Liver (tissue), 8 donors: ENCODE measurements at regions not wholly inside any gene's neighbourhood (a gene's known extent, or its start where the extent isn't known, plus 50 kb on each side); places are given as distances from the start of the nearest gene placed in this dataset.

ENCODE experiments used
- DNase-seq: peaks from one replicate; pipeline ENCODE4 v3.0.0-alpha.2; 2017; ENCODE audit warnings: low spot score
- H3K27ac ChIP-seq, 2 donors: one replicate each; pipeline ENCODE4 v1.7.0; 2013; ENCODE audit warnings: inconsistent platforms in 2 of 2, low read length in 2 of 2, control low read depth in 1 of 2, low read depth in 1 of 2, mild to moderate bottlenecking in 1 of 2
- H3K27me3 ChIP-seq, 4 donors: one replicate each; pipeline versions ENCODE4 v1.6.1 to v1.7.0; 2013; ENCODE audit warnings: low read length in 3 of 4, inconsistent platforms in 1 of 4, mild to moderate bottlenecking in 1 of 4, moderate library complexity in 1 of 4; ENCODE audit not compliant: control insufficient read depth in 4 of 4, insufficient read depth in 4 of 4
- H3K36me3 ChIP-seq, 4 donors: one replicate each; pipeline versions ENCODE4 v1.6.1 to v1.7.0; 2013; ENCODE audit warnings: low read length in 3 of 4, mild to moderate bottlenecking in 3 of 4, low read depth in 1 of 4, moderate library complexity in 1 of 4; ENCODE audit not compliant: control insufficient read depth in 4 of 4, insufficient read depth in 3 of 4
- H3K4me1 ChIP-seq, 4 donors: one replicate each; pipeline versions ENCODE4 v1.6.1 to v1.7.0; 2013; ENCODE audit warnings: low read length in 3 of 4, mild to moderate bottlenecking in 3 of 4, moderate library complexity in 1 of 4; ENCODE audit not compliant: control insufficient read depth in 4 of 4, insufficient read depth in 4 of 4
- H3K4me3 ChIP-seq, 3 donors: one replicate each; pipeline versions ENCODE4 v1.6.1 to v1.7.0; 2013; ENCODE audit warnings: low read length in 3 of 3, control low read depth in 1 of 3, low read depth in 1 of 3, mild to moderate bottlenecking in 1 of 3
- H3K9ac ChIP-seq, 2 donors: one replicate each; pipeline ENCODE4 v1.7.0; 2013; ENCODE audit warnings: low read length in 2 of 2, mild to moderate bottlenecking in 2 of 2, moderate library complexity in 2 of 2, control low read depth in 1 of 2, low read depth in 1 of 2
- H3K9me3 ChIP-seq, 4 donors: one replicate each; pipeline versions ENCODE4 v1.6.1 to v1.7.0; 2013; ENCODE audit warnings: low read length in 3 of 4; ENCODE audit not compliant: control insufficient read depth in 4 of 4
- ATF3 ChIP-seq: IDR thresholded peaks from 2 replicates; pipeline ENCODE4 v1.6.1; 2016; ENCODE audit warnings: antibody characterized with exemption
- CTCF ChIP-seq: fragments of 150-350 bp; IDR thresholded peaks from 2 replicates; pipeline ENCODE4 v1.5.1; 2017; ENCODE audit warnings: improper control_type of control experiment, low read depth, low read length; ENCODE audit not compliant: missing input control
- EGR1 ChIP-seq, 2 donors: IDR thresholded peaks; 2 replicates each; pipeline ENCODE4 v1.6.1; 2016 to 2018; ENCODE audit warnings: antibody characterized with exemption in 2 of 2, low read depth in 2 of 2
- FOXA1 ChIP-seq: IDR thresholded peaks from 2 replicates; pipeline ENCODE4 v1.6.1; 2016; ENCODE audit warnings: antibody characterized with exemption
- FOXA2 ChIP-seq: IDR thresholded peaks from 2 replicates; pipeline ENCODE4 v1.6.1; 2016; ENCODE audit warnings: antibody characterized with exemption
- GABPA ChIP-seq, 2 donors: IDR thresholded peaks in 1 of 2; conservative IDR thresholded peaks in 1 of 2; 2 replicates each; pipeline ENCODE4 v1.6.1; 2016; ENCODE audit warnings: antibody characterized with exemption in 2 of 2, mild to moderate bottlenecking in 1 of 2, moderate library complexity in 1 of 2
- HNF4A ChIP-seq, 2 donors: conservative IDR thresholded peaks; 2 replicates each; pipeline ENCODE4 v1.6.1; 2016; ENCODE audit warnings: antibody characterized with exemption in 2 of 2, mild to moderate bottlenecking in 2 of 2
- HNF4G ChIP-seq: IDR thresholded peaks from 2 replicates; pipeline ENCODE4 v1.6.1; 2016; ENCODE audit warnings: antibody characterized with exemption
- JUND ChIP-seq, 2 donors: IDR thresholded peaks; 2 replicates each; pipeline ENCODE4 v1.6.1; 2016; ENCODE audit warnings: antibody characterized with exemption in 2 of 2
- MAX ChIP-seq: IDR thresholded peaks from 2 replicates; pipeline ENCODE4 v1.6.1; 2016; ENCODE audit warnings: antibody characterized with exemption
- NR2F2 ChIP-seq: IDR thresholded peaks from 2 replicates; pipeline ENCODE4 v1.6.1; 2016; ENCODE audit warnings: antibody characterized with exemption
- RAD21 ChIP-seq, 2 donors: IDR thresholded peaks; 2 replicates each; pipeline ENCODE4 v1.6.1; 2016; ENCODE audit warnings: antibody characterized with exemption in 2 of 2, mild to moderate bottlenecking in 2 of 2
- REST ChIP-seq: IDR thresholded peaks from 2 replicates; pipeline ENCODE4 v1.6.1; 2016; ENCODE audit warnings: antibody characterized with exemption, mild to moderate bottlenecking
- RXRA ChIP-seq, 2 donors: IDR thresholded peaks; 2 replicates each; pipeline ENCODE4 v1.6.1; 2017 to 2018; ENCODE audit warnings: antibody characterized with exemption in 2 of 2, mild to moderate bottlenecking in 1 of 2
- SP1 ChIP-seq: IDR thresholded peaks from 2 replicates; pipeline ENCODE4 v1.6.1; 2018; ENCODE audit warnings: antibody characterized with exemption, mild to moderate bottlenecking
- TAF1 ChIP-seq: conservative IDR thresholded peaks from 2 replicates; pipeline ENCODE4 v1.6.1; 2016; ENCODE audit warnings: antibody characterized with exemption, mild to moderate bottlenecking
- YY1 ChIP-seq: IDR thresholded peaks from 2 replicates; pipeline ENCODE4 v1.6.1; 2016; ENCODE audit warnings: antibody characterized with exemption, mild to moderate bottlenecking
- ZBTB33 ChIP-seq: IDR thresholded peaks from 2 replicates; pipeline ENCODE4 v1.6.1; 2016; ENCODE audit warnings: antibody characterized with exemption
- WGBS: extraction: QIAGEN DNeasy Blood & Tissue Kit; methylation state at CpG from one replicate; pipeline ENCODE4 v1.1.7; 2013; 5-methylcytosine and 5-hydroxymethylcytosine counted together
- donor health status: healthy.
- donor health status: healthy.
- donor health status: healthy.
- donor health status: healthy.
- donor health status: healthy.

GRCh38 chr6:169891421-169891820, 140.0 kb downstream of the ERMARD start:
- H3K9me3 ChIP-seq: peaks cover 0 to 7% (median 0%) of the 10 kb centered on the region in 4 donors
- H3K27me3 ChIP-seq: no peaks in the 10 kb centered on the region
- no peak overlapping the region for H3K9ac ChIP-seq
- H3K4me1 ChIP-seq: no peaks in the 10 kb centered on the region
- no peak overlapping the region for H3K27ac ChIP-seq
- H3K36me3 ChIP-seq: no peaks in the 10 kb centered on the region
- 67% methylated on average over 8 of the region's 8 CpGs for WGBS
- TF ChIP-seq HNF4G (no peak), NR2F2 (no peak), JUND (IDR thresholded peaks at IDR 0.05) (no peak), CTCF (no peak), EGR1 (IDR thresholded peaks at IDR 0.05; ENCODE audit: low read depth in 2 of 2) (no peak), RXRA (IDR thresholded peaks at IDR 0.05) (no peak), TAF1 (no peak), ZBTB33 (no peak), YY1 (no peak), HNF4A (conservative IDR thresholded peaks at IDR 0.05) (no peak), REST (no peak), FOXA2 (no peak), RAD21 (IDR thresholded peaks at IDR 0.05) (no peak), SP1 (no peak), MAX (no peak), ATF3 (no peak), FOXA1 (no peak), GABPA (IDR thresholded peaks at IDR 0.05 in 1 of 2, conservative IDR thresholded peaks at IDR 0.05 in 1 of 2) (no peak)
- no peak for DNase-seq
- no peak overlapping the region for H3K4me3 ChIP-seq
